ENCODE measurements at regions not wholly inside any gene's neighbourhood (a gene's known extent, or its start where the extent isn't known, plus 50 kb on each side); places are given as distances from the start of the nearest gene placed in this dataset.

DNA sequence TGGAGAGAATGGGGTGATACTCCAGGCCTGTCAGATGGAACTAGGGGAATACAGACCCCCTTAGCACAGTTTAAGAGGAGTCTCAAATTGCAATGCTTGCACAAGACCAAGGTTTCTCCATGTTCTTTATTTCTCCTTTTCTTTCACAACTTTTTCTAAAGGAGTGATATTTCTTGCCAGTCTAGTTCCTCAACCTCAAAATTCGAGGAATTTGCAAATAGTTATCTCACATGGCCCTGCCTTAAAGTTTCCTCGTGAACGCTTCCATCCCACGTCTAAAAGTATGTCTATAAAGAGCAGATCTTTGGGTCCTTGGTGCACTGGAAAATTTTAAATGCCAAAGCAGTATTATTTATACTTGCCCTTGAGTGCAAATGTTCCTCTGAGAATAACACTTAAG is 373.8 kb upstream of the KLF4 start:
- TF ChIP-seq POLR2A (IDR thresholded peaks at IDR 0.05) (no peak), POLR2AphosphoS5 (IDR thresholded peaks at IDR 0.05) (no peak)
- TF ChIP-seq, protein P1, sequence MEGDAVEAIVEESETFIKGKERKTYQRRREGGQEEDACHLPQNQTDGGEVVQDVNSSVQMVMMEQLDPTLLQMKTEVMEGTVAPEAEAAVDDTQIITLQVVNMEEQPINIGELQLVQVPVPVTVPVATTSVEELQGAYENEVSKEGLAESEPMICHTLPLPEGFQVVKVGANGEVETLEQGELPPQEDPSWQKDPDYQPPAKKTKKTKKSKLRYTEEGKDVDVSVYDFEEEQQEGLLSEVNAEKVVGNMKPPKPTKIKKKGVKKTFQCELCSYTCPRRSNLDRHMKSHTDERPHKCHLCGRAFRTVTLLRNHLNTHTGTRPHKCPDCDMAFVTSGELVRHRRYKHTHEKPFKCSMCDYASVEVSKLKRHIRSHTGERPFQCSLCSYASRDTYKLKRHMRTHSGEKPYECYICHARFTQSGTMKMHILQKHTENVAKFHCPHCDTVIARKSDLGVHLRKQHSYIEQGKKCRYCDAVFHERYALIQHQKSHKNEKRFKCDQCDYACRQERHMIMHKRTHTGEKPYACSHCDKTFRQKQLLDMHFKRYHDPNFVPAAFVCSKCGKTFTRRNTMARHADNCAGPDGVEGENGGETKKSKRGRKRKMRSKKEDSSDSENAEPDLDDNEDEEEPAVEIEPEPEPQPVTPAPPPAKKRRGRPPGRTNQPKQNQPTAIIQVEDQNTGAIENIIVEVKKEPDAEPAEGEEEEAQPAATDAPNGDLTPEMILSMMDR (IDR thresholded peaks at IDR 0.05) = no peak
